Mesothelial cell of epicardium (in vitro differentiated cells): ENCODE measurements at regions not wholly inside any gene's neighbourhood (a gene's known extent, or its start where the extent isn't known, plus 50 kb on each side); places are given as distances from the start of the nearest gene placed in this dataset.

Experiments used
- DNase-seq, 2 experiments: peaks; one replicate each; pipeline ENCODE4 v3.0.0; 2021; ENCODE audit warnings: low spot score in 2 of 2; ENCODE audit not compliant: unreplicated experiment in 2 of 2
- H3K27ac Mint-ChIP-seq: 2 replicates; pipeline ENCODE4 v1.8.0; 2021; ENCODE audit warnings: mixed read lengths
- H3K27me3 Mint-ChIP-seq: 2 replicates; pipeline ENCODE4 v1.8.0; 2021; ENCODE audit warnings: low read depth, mixed read lengths
- H3K36me3 Mint-ChIP-seq: 2 replicates; pipeline ENCODE4 v1.8.0; 2021; ENCODE audit warnings: mixed read lengths
- H3K4me1 Mint-ChIP-seq: 2 replicates; pipeline ENCODE4 v1.8.0; 2021; ENCODE audit warnings: mixed read lengths
- H3K4me3 Mint-ChIP-seq: 2 replicates; pipeline ENCODE4 v1.8.0; 2021; ENCODE audit warnings: mild to moderate bottlenecking, moderate library complexity, mixed read lengths
- H3K9me3 Mint-ChIP-seq: 2 replicates; pipeline ENCODE4 v1.8.0; 2021; ENCODE audit warnings: mixed read lengths
- TF ChIP-seq, protein P1 (sequence below): fragments of 200-600 bp; sonication (generic); IDR thresholded peaks from one replicate; pipeline ENCODE4 v1.5.0; 2021; ENCODE audit warnings: antibody characterized with exemption; ENCODE audit not compliant: unreplicated experiment

DNA sequence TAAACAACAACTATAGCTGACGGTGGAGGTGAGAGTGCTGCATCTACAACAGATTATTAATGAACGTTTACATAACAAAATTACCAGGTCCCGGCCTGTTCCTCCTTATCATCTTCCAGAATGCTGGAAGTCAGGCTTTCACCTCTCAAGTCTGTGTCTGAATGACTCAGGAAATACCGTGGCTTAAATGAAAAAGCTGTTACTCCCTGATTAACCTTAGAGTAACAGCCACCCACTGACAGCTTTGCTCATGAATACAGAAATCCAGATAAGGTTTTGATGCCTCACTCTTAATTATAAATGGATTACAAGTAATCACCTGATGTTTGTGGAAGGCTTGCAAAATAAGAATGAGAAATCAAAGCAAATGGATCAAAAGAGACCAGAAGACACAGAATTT lies 885.3 kb upstream of the CELF4 start:
- Mint-ChIP-seq H3K9me3 (no peaks in the 10 kb centered on the region), H3K4me3 (no peak overlapping the region), H3K27ac (peak overlapping the region; percentile 5), H3K4me1 (peaks cover 11% of the 10 kb centered on the region), H3K36me3 (no peaks in the 10 kb centered on the region), H3K27me3 (peaks cover 3% of the 10 kb centered on the region)
- DNase-seq, result no peak
- TF ChIP-seq, protein P1, sequence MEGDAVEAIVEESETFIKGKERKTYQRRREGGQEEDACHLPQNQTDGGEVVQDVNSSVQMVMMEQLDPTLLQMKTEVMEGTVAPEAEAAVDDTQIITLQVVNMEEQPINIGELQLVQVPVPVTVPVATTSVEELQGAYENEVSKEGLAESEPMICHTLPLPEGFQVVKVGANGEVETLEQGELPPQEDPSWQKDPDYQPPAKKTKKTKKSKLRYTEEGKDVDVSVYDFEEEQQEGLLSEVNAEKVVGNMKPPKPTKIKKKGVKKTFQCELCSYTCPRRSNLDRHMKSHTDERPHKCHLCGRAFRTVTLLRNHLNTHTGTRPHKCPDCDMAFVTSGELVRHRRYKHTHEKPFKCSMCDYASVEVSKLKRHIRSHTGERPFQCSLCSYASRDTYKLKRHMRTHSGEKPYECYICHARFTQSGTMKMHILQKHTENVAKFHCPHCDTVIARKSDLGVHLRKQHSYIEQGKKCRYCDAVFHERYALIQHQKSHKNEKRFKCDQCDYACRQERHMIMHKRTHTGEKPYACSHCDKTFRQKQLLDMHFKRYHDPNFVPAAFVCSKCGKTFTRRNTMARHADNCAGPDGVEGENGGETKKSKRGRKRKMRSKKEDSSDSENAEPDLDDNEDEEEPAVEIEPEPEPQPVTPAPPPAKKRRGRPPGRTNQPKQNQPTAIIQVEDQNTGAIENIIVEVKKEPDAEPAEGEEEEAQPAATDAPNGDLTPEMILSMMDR, result no peak

DNA sequence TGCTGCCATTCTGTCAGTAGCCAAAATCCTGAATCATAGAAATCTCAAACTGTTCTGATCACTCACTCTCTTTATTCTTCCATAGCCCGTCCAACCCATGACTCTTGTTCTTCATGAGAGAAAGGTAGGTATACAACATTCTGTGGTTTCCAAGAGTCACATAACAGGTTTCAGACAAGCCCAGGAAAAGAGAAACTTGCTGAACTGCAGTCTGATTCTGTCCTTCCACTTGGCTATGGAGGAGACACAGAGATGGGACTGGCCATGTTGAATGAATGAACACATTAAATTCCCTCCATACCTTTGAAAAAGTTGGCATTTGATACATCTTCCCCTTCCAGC lies 880.2 kb upstream of the CELF4 start:
- Mint-ChIP-seq H3K4me3 (no peak overlapping the region), H3K27ac (no peak overlapping the region), H3K27me3 (peaks cover 28% of the 10 kb centered on the region), H3K9me3 (peaks cover 6% of the 10 kb centered on the region), H3K4me1 (peaks cover 8% of the 10 kb centered on the region), H3K36me3 (no peaks in the 10 kb centered on the region)
- TF ChIP-seq, protein P1, result no peak
- no peak for DNase-seq

DNA sequence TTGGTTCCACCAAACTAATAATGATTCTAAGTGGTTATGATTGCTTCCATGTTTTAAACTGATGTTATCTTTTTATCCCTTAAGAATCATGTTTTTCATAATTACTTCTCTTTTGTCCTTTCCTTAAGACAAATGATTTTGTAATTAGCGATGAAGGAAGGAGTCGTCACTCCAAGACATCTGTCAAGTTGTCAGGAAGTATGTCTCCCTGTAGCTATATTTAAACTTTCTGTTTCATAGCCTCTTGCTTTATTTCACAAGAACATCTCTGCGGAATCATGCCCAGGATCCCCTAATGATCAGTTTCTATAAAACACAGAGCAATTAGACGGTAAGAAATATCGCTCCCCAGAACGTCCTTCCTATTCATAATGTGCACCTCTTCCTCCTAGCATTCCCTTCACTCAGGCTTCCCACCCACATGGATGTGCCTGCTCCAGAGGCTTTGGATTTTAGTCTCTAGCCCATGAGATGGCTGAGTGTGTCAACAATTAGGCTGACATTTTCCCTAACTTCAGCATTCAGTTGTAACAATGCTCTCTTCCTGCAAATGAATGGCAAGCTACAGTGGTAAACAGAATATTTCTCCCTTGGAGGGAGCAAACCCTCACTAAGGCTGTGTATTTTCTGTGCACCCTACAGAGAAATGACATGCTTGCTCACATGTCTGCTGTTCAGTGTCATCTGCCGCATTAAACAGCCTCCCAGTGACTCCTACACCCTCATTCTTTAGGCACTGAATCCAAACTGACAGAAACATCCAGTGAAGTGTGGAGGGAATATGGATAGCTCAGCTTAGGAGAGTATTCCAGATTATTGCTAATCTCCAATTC lies 879.6 kb upstream of the CELF4 start:
- Mint-ChIP-seq H3K9me3 (peaks cover 6% of the 10 kb centered on the region), H3K4me3 (no peak overlapping the region), H3K27ac (no peak overlapping the region), H3K27me3 (peaks cover 28% of the 10 kb centered on the region), H3K4me1 (peaks cover 8% of the 10 kb centered on the region), H3K36me3 (no peaks in the 10 kb centered on the region)
- DNase-seq, result no peak
- TF ChIP-seq, protein P1, result no peak

DNA sequence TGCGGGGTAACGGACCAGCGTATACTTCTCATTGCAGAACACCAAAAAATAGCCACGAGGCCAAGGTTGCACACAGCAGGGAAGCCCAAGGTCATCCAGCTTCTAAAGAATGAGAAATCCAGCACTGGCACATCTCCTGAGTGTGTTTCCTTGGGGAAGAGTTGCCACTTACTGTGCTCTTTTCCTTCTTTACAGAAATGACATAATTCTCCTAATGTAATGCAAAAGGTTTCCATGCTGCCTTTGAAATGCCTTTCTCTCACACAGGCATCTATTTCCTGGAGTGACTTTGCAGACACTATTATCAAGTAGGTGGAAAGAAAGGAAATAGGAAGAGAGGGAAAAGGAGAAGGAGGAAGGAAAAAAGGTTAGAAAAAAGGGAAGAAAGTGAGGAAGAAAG lies 862.1 kb upstream of the CELF4 start:
- H3K27me3 Mint-ChIP-seq, result peaks cover 1% of the 10 kb centered on the region
- H3K4me3 Mint-ChIP-seq, result no peak overlapping the region
- H3K36me3 Mint-ChIP-seq, result no peaks in the 10 kb centered on the region
- no peak overlapping the region for H3K27ac Mint-ChIP-seq
- H3K4me1 Mint-ChIP-seq, result peaks cover 5% of the 10 kb centered on the region
- no peaks in the 10 kb centered on the region for H3K9me3 Mint-ChIP-seq
- no peak for DNase-seq
- TF ChIP-seq, protein P1, result no peak

DNA sequence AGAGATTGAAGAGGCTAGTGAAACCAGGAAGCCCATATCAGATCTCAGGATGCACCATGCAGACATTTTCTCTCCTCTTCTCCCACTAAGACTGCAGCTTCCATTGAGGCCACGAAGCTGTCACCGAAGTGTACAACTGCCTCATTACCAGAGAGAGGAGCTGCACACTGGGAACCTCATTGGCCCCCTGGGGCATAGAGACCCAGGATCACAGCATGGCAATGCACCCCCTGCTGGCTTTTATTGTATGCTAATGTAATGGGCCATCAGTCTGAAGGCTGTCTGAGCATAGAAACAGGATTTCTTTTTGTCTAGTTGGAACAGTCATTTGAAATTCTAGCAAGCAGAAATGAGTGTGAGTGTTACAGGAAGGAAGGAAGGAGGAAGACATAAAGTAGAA lies 861.6 kb upstream of the CELF4 start:
- Mint-ChIP-seq H3K9me3 (no peaks in the 10 kb centered on the region), H3K27ac (no peak overlapping the region)

More for the DNA sequence above, 861.6 kb upstream of the CELF4 start:
- Mint-ChIP-seq H3K27me3 (peaks cover 2% of the 10 kb centered on the region), H3K4me3 (no peak overlapping the region), H3K36me3 (no peaks in the 10 kb centered on the region), H3K4me1 (peaks cover 5% of the 10 kb centered on the region)
- no peak for DNase-seq
- TF ChIP-seq, protein P1, result no peak
